H9 (cell line): ENCODE measurements at regions not wholly inside any gene's neighbourhood (a gene's known extent, or its start where the extent isn't known, plus 50 kb on each side); places are given as distances from the start of the nearest gene placed in this dataset.

Experiments
- DNase-seq: peaks from one replicate; pipeline ENCODE4 v3.0.0-alpha.2; 2017
- H2AFZ ChIP-seq: one replicate; pipeline ENCODE4 v1.6.1; 2013; ENCODE audit warnings: mild to moderate bottlenecking, low read length, control low read depth, moderate library complexity
- H2AK5ac ChIP-seq: 2 replicates; pipeline ENCODE4 v1.6.1; 2013; ENCODE audit warnings: low read length, control low read depth, mixed read lengths; ENCODE audit not compliant: insufficient read length
- H2BK120ac ChIP-seq: one replicate; pipeline ENCODE4 v1.6.1; 2013; ENCODE audit warnings: low read depth, mild to moderate bottlenecking, low read length, control low read depth, inconsistent platforms; ENCODE audit not compliant: poor library complexity, severe bottlenecking
- H2BK12ac ChIP-seq: 2 replicates; pipeline ENCODE4 v1.6.1; 2013; ENCODE audit warnings: low read length, control low read depth, mixed read lengths, low read depth; ENCODE audit not compliant: insufficient read length
- H2BK15ac ChIP-seq: 2 replicates; pipeline ENCODE4 v1.6.1; 2013; ENCODE audit warnings: low read depth, low read length, control low read depth
- H2BK20ac ChIP-seq: one replicate; pipeline ENCODE4 v1.6.1; 2013; ENCODE audit warnings: low read depth, mild to moderate bottlenecking, low read length, control low read depth, inconsistent platforms; ENCODE audit not compliant: poor library complexity, severe bottlenecking
- H2BK5ac ChIP-seq: 2 replicates; pipeline ENCODE4 v1.6.1; 2013; ENCODE audit warnings: low read length, control low read depth, mixed read lengths; ENCODE audit not compliant: insufficient read length
- H3K14ac ChIP-seq: 2 replicates; pipeline ENCODE4 v1.6.1; 2013; ENCODE audit warnings: low read length, control low read depth; ENCODE audit not compliant: insufficient read depth
- H3K18ac ChIP-seq: 2 replicates; pipeline ENCODE4 v1.6.1; 2013; ENCODE audit warnings: low read depth, mild to moderate bottlenecking, mixed read lengths, low read length, control low read depth; ENCODE audit not compliant: insufficient read length
- H3K23ac ChIP-seq: 2 replicates; pipeline ENCODE4 v1.6.1; 2013; ENCODE audit warnings: low read length, control low read depth, mixed read lengths, low read depth; ENCODE audit not compliant: insufficient read length
- H3K23me2 ChIP-seq: 2 replicates; pipeline ENCODE4 v1.6.1; 2013; ENCODE audit warnings: low read depth, mild to moderate bottlenecking, mixed read lengths, low read length, control low read depth; ENCODE audit not compliant: insufficient read length, poor library complexity, severe bottlenecking
- H3K27ac ChIP-seq: 2 replicates; pipeline ENCODE4 v1.5.1; 2013; ENCODE audit warnings: low read length, control low read depth, mixed read lengths, low read depth; ENCODE audit not compliant: insufficient read length
- H3K27me3 ChIP-seq: 2 replicates; pipeline ENCODE4 v1.6.1; 2013; ENCODE audit warnings: low read length, control low read depth, inconsistent platforms; ENCODE audit not compliant: insufficient read depth
- H3K4ac ChIP-seq: 2 replicates; pipeline ENCODE4 v1.6.1; 2013; ENCODE audit warnings: low read depth, mild to moderate bottlenecking, control low read depth, inconsistent platforms, low read length, moderate library complexity
- H3K4me1 ChIP-seq: 2 replicates; pipeline ENCODE4 v1.6.1; 2013; ENCODE audit warnings: low read length, control low read depth, inconsistent platforms; ENCODE audit not compliant: insufficient read depth
- H3K4me2 ChIP-seq: 2 replicates; pipeline ENCODE4 v1.6.1; 2013; ENCODE audit warnings: low read length, control low read depth, mixed read lengths; ENCODE audit not compliant: insufficient read length, insufficient read depth
- H3K56ac ChIP-seq: 2 replicates; pipeline ENCODE4 v1.6.1; 2013; ENCODE audit warnings: low read depth, mild to moderate bottlenecking, mixed read lengths, low read length, control low read depth; ENCODE audit not compliant: insufficient read length
- H3K79me1 ChIP-seq: 2 replicates; pipeline ENCODE4 v1.6.1; 2013; ENCODE audit warnings: low read depth, mild to moderate bottlenecking, moderate library complexity, low read length, control low read depth, inconsistent platforms; ENCODE audit not compliant: insufficient read depth, poor library complexity, severe bottlenecking
- H3K79me2 ChIP-seq: 2 replicates; pipeline ENCODE4 v1.6.1; 2013; ENCODE audit warnings: low read length, control low read depth, inconsistent platforms; ENCODE audit not compliant: insufficient read depth
- H3K9ac ChIP-seq: 2 replicates; pipeline ENCODE4 v1.6.1; 2013; ENCODE audit warnings: low read length, control low read depth, mixed read lengths; ENCODE audit not compliant: insufficient read length; ENCODE audit errors: extremely low read depth
- H3K9me3 ChIP-seq: one replicate; pipeline ENCODE4 v1.6.1; 2013; ENCODE audit warnings: low read depth, low read length, inconsistent platforms; ENCODE audit not compliant: control insufficient read depth
- H3T11ph ChIP-seq: one replicate; pipeline ENCODE4 v1.6.1; 2013; ENCODE audit warnings: mild to moderate bottlenecking, low read length, control low read depth, inconsistent platforms
- H4K20me1 ChIP-seq: one replicate; pipeline ENCODE4 v1.6.1; 2013; ENCODE audit not compliant: control insufficient read depth, insufficient read length, insufficient read depth
- H4K5ac ChIP-seq: 2 replicates; pipeline ENCODE4 v1.6.1; 2013; ENCODE audit warnings: low read depth, mild to moderate bottlenecking, mixed read lengths, low read length, control low read depth; ENCODE audit not compliant: insufficient read length
- H4K8ac ChIP-seq: replicated peaks from 2 replicates; pipeline ENCODE4 v1.6.1; 2013; ENCODE audit warnings: low read length, control low read depth, mixed read lengths, low read depth; ENCODE audit not compliant: insufficient read length
- H4K91ac ChIP-seq: 2 replicates; pipeline ENCODE4 v1.6.1; 2013; ENCODE audit warnings: low read depth, mild to moderate bottlenecking, moderate library complexity, mixed read lengths, low read length, control low read depth; ENCODE audit not compliant: insufficient read length
- H3K27ac Mint-ChIP-seq, 3 experiments: 2 replicates in 2 of 3; 3 replicates in 1 of 3; pipeline ENCODE4 v1.8.0; 2020 to 2021; ENCODE audit warnings: mixed read lengths in 3 of 3, mild to moderate bottlenecking in 1 of 3, moderate library complexity in 1 of 3
- H3K27me3 Mint-ChIP-seq: 2 replicates; pipeline ENCODE4 v1.8.0; 2021; ENCODE audit warnings: low read depth, mild to moderate bottlenecking, moderate library complexity, mixed read lengths
- H3K36me3 Mint-ChIP-seq, 3 experiments: 2 replicates in 2 of 3; 3 replicates in 1 of 3; pipeline ENCODE4 v1.8.0; 2020 to 2021; ENCODE audit warnings: low read depth in 3 of 3, mixed read lengths in 3 of 3; ENCODE audit not compliant: insufficient read depth in 1 of 3
- H3K4me1 Mint-ChIP-seq, 2 experiments: 2 replicates each; pipeline ENCODE4 v1.8.0; 2020; ENCODE audit warnings: mixed read lengths in 2 of 2
- H3K4me3 Mint-ChIP-seq, 2 experiments: 2 replicates in 1 of 2; 3 replicates in 1 of 2; pipeline ENCODE4 v1.8.0; 2020 to 2021; ENCODE audit warnings: mild to moderate bottlenecking in 2 of 2, mixed read lengths in 2 of 2, moderate library complexity in 1 of 2
- H3K9me3 Mint-ChIP-seq, 2 experiments: 2 replicates in 1 of 2; 3 replicates in 1 of 2; pipeline ENCODE4 v1.8.0; 2020; ENCODE audit warnings: mild to moderate bottlenecking in 2 of 2, mixed read lengths in 2 of 2, moderate library complexity in 1 of 2
- WGBS: extraction: QIAGEN DNeasy Blood & Tissue Kit; methylation state at CpG from one replicate; pipeline ENCODE4 v1.1.7; 2013; ENCODE audit warnings: missing lambda C conversion rate, low lambda C conversion rate, mixed read lengths; ENCODE audit not compliant: insufficient read length; ENCODE audit errors: extremely low coverage; 5-methylcytosine and 5-hydroxymethylcytosine counted together
- TF ChIP-seq, protein P1 (sequence below): fragments of 200-600 bp; sonication (generic); conservative IDR thresholded peaks from 3 replicates; pipeline ENCODE4 v1.8.0; 2021; ENCODE audit warnings: antibody characterized with exemption, mild to moderate bottlenecking

DNA sequence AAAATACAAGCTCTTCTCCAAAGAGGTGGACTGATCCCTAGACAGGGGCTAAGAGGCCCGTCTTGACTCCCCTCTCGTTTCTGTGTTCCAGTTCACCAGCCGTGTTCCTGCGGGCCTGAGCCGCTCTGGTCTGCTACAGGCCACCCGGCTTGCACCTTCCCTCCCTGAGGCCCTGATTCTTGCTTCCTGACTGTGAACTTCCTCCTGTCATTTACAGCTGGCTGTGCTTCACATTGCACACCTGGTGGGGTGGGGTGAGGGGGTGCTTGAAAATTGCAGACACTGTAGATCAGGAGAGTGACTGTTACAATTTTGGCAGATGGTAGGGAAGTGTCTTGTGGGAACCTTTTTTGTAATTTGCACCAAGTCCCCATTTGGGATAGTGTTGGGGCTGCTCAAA lies 64.4 kb downstream of the TSN start:
- no peaks in the 10 kb centered on the region for H3K9me3 ChIP-seq
- no peak overlapping the region for H4K8ac ChIP-seq
- no peak overlapping the region for H2BK120ac ChIP-seq
- H3K36me3 Mint-ChIP-seq = peaks cover 2 to 13% (median 5%) of the 10 kb centered on the region in 3 experiments
- H3T11ph ChIP-seq = no peak overlapping the region
- H4K20me1 ChIP-seq = no peaks in the 10 kb centered on the region
- no peaks in the 10 kb centered on the region for H3K4me1 ChIP-seq
- H3K23ac ChIP-seq = no peak overlapping the region
- no peaks in the 10 kb centered on the region for H3K27me3 ChIP-seq
- no peak overlapping the region for H2AK5ac ChIP-seq
- no peak overlapping the region for H3K9ac ChIP-seq
- no peaks in the 10 kb centered on the region for H3K79me2 ChIP-seq
- H2BK15ac ChIP-seq = no peak overlapping the region
- no CpG with 5 or more reads among the region's 6 CpGs for WGBS
- no peaks in the 10 kb centered on the region; the same call in none of the 2 replicates for H3K27me3 Mint-ChIP-seq
- no peaks in the 10 kb centered on the region for H3K23me2 ChIP-seq
- H2BK5ac ChIP-seq = no peak overlapping the region
- TF ChIP-seq, protein P1, sequence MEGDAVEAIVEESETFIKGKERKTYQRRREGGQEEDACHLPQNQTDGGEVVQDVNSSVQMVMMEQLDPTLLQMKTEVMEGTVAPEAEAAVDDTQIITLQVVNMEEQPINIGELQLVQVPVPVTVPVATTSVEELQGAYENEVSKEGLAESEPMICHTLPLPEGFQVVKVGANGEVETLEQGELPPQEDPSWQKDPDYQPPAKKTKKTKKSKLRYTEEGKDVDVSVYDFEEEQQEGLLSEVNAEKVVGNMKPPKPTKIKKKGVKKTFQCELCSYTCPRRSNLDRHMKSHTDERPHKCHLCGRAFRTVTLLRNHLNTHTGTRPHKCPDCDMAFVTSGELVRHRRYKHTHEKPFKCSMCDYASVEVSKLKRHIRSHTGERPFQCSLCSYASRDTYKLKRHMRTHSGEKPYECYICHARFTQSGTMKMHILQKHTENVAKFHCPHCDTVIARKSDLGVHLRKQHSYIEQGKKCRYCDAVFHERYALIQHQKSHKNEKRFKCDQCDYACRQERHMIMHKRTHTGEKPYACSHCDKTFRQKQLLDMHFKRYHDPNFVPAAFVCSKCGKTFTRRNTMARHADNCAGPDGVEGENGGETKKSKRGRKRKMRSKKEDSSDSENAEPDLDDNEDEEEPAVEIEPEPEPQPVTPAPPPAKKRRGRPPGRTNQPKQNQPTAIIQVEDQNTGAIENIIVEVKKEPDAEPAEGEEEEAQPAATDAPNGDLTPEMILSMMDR = no peak
- no peak overlapping the region for H2AFZ ChIP-seq
- H3K4me3 Mint-ChIP-seq = no peak overlapping the region
- H2BK12ac ChIP-seq = no peak overlapping the region
- H4K5ac ChIP-seq = no peak overlapping the region
- H3K18ac ChIP-seq = no peak overlapping the region
- H3K9me3 Mint-ChIP-seq = peaks cover 6 to 19% of the 10 kb centered on the region in 2 experiments; a peak in 4 of 5 replicates
- H3K4me1 Mint-ChIP-seq = peaks cover 11 to 22% of the 10 kb centered on the region in 2 experiments
- no peak overlapping the region for H3K4ac ChIP-seq
- no peak overlapping the region for H2BK20ac ChIP-seq
- H3K79me1 ChIP-seq = no peaks in the 10 kb centered on the region
- H4K91ac ChIP-seq = no peak overlapping the region
- H3K4me2 ChIP-seq = no peak overlapping the region
- no peak overlapping the region for H3K56ac ChIP-seq
- H3K27ac ChIP-seq = no peak overlapping the region
- DNase-seq = no peak
- H3K14ac ChIP-seq = no peak overlapping the region
- peak overlapping the region in 2 of 3 experiments; percentile 46 to 69; a peak in 3 of 7 replicates for H3K27ac Mint-ChIP-seq
